Eye (tissue), 1 donor: ENCODE measurements at regions not wholly inside any gene's neighbourhood (a gene's known extent, or its start where the extent isn't known, plus 50 kb on each side); places are given as distances from the start of the nearest gene placed in this dataset.

Experiments
- DNase-seq: peaks from one replicate; pipeline ENCODE4 v3.0.0-alpha.2; 2015

- peak; percentile 78 for DNase-seq
These were observed 225.5 kb upstream of the POU2AF2 start for GRCh38 chr11:111019871-111020670.

DNA sequence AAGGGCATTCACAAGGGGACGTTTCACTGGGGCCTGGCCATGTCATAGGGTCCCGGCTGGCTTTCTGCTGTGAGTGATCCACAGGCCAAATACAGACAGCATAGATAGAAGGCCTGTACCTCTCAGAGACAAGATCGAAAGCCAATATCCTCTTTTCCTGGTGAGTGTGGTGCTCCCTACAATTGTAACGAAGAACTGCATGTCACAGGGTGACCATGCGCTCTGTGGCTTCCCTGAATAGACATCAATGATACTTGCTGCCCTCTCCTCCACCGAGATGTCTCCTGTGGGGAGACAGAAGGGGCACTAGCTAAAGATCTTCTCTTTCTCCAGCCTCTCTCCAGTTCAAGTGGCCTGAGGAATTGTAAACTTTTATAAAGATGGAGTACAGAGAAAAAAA is 226.1 kb upstream of the POU2AF2 start:
- DNase-seq = no peak

DNA sequence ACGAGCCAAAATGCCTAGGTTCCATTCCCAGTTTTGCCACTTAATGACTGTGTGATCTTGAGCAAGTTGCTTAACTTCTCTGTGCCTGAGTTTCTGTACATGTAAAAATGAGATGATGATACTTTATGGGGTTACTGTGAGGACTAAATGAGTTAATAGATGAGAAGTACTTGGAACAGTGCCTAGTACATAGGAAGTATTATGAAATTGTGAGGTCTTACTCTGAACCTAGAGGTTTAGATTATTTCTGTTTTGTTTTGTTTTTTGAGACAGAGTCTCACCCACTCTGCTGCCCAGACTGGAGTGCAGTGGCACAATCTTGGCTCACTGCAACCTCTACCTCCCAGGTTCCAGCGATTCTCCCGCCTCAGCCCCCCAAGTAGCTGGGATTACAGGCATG is 227.0 kb upstream of the POU2AF2 start:
- no peak for DNase-seq

DNA sequence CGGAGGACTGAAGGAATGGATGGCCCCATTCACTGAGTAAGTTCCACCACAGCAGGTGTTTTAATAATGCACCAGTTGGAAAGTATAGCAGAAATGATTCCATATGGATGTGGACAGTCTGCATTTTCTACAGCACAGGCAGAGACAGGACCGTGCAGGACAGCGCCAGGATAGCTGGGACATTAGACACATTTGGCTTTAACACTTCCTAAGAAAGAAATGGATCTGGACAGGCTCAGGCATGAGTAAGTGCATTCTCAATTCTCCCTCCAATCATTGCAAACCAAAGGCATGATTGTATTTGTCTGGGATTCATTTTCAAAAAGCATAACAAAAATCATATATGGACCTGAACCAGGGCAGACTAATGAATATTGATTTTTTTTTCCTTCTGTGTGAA is 233.0 kb upstream of the POU2AF2 start:
- DNase-seq = no peak

DNA sequence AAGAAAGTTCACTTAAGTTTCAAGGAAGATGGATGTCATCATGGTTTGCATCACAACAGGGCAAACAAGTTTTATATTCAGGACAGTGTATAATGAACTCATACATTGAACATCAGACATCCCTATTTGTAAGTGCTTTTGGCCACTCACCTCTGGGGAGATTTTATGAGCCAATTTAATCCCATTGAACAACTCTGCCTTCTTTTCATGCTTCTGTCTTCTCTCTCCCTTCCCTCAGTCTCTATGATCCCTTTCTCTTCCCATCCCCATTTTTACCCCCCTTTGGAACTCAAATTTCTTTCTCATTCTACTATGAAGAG is 234.3 kb upstream of the POU2AF2 start:
- no peak for DNase-seq

DNA sequence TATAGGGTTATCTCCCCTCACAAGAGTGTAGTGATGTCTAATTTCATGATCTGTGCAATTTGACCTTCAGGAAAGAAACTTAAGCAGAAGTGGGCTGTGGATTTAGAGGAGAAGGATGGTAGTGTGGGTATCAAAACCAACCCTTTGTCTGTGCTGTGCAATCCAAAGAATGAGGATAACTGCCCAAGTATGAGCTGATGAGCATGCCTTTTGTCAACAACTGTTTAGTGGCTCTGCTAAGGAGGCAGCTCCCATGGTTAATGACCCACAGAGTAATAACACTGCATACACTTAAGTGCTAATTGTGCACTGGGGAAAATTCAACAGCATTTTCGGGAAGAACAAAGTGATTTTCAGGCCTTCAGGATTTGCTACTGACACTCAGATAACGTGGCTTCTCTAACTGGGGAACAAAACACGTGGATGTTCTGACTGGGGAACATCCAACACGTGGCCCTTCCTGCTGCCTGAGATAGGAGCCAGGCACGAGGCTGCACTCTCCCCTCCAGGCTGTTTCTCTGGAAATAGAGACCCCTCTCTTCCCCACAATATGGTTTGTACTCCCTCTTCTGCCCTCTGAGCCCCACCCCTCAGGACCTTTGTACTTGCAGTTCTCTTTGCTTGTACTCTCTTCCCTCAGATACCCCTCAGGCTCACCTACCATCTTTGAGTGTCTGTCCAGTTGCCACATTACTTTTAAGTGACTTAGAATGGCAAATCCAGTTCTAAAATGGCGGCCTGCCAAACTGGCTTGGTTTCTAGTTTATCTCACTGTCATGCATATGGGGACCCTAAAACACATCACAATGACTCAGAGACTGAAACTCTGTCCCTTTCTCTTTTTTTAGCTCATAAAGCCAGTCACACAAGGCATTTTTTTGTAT is 234.9 kb upstream of the POU2AF2 start:
- DNase-seq = no peak

GRCh38 chr11:111006227-111006626 is 239.3 kb upstream of the POU2AF2 start:
- DNase-seq = no peak

- DNase-seq = peak; percentile 49
These were observed 243.4 kb upstream of the POU2AF2 start for GRCh38 chr11:111001986-111002611.

GRCh38 chr11:111001081-111001430 is 244.5 kb upstream of the POU2AF2 start:
- no peak for DNase-seq

GRCh38 chr11:111000400-111001080 is 245.0 kb upstream of the POU2AF2 start:
- DNase-seq = peak; percentile 77

GRCh38 chr11:110992481-110992880 is 253.0 kb upstream of the POU2AF2 start:
- no peak for DNase-seq

DNA sequence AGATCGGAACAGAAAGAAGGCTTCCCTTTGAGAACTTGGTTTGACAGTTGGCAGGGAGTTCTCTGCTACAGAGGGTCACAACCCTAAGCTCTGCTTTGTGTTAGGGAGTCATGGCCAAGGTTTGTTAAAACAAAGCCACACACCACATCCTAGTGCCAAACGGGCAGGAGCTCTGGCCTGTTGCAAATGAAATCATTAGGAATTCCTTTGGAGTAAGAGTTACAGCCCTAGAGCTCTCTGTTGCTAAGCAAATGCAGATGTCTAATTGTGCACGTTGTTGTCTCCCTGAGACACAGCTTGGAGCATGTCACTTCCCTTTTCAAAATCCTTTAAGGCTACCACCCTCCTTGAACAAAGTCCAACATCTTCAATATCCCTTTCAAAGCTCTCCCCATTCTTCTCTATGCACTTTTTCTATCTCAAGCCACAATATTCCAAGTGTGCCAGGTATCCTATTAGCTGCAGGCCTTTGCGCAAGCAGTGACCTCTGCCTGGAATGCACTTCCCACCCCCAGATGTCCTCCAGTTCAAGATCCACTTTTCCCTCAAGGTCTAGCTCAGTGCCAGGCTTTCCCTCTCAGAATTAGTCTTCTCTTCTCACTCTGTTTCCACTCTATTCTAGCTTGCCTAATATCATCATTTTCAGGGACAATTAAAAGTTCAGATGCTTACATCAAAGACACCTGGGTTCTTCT is 253.7 kb upstream of the POU2AF2 start:
- peak; percentile 52 for DNase-seq

DNA sequence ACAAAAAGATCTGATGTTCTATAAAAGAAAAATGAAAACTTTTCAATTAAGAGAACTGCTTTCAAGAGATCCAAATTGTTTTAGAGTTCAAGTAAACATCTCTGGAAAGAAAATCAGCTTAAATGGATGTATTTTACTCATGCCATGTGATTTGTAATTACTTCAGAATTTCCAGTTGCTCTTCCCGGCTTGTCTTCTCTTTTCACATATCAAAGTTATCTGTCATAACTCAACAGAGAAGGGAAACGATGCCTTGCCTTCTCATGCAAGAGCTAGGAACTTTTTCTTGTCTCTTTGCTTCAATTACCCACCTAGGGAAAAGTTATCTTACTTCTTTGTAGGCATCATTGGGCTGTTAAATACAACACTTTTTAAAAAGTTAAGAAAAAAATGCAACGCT is 255.2 kb upstream of the POU2AF2 start:
- no peak for DNase-seq

GRCh38 chr11:110989428-110990133 is 255.9 kb upstream of the POU2AF2 start:
- DNase-seq = no peak

GRCh38 chr11:110988671-110989070 is 256.9 kb upstream of the POU2AF2 start:
- no peak for DNase-seq

GRCh38 chr11:110986016-110986415 is 259.5 kb upstream of the POU2AF2 start:
- DNase-seq = no peak

GRCh38 chr11:110985547-110985946 is 260.0 kb upstream of the POU2AF2 start:
- no peak for DNase-seq

GRCh38 chr11:110984693-110985092 is 260.8 kb upstream of the POU2AF2 start:
- DNase-seq = no peak

DNA sequence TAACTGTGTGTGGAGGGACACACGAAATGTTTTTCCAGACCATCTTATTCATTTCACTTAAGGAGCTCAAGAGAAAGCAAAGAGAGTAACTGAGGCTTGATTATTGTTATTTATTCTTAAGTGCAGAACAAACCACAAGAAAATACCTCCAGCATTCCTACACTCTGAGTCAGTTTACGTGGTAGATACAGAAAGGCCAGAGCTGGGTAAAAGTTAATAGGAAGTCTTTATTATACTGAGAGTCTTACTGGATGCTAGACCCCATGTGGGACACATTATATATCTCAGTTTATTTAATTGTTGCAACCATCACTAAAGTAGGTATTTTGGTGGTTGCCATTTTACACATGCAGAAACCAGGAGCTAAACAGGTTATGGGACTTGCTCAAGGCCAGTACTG is 261.4 kb upstream of the POU2AF2 start:
- no peak for DNase-seq

DNA sequence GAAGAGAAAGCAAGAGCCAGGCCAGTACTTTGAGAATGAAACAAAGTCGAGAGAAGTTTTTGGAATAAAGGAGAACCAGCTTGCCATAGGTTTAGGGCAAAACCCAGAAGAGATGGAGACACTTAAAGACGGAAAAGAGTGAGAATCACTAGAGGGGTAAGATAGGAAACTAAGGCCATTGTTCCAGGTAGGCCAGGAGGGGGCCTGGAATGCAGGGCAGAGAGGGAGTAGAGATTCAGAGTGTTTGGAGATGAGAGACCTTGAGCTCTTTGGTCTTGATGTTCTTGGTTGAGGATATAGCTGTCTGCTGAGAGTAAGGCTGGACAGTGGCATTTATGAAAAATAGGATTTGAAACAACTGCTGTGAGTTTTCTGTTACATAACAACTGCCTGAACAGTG is 263.3 kb upstream of the POU2AF2 start:
- no peak for DNase-seq

DNA sequence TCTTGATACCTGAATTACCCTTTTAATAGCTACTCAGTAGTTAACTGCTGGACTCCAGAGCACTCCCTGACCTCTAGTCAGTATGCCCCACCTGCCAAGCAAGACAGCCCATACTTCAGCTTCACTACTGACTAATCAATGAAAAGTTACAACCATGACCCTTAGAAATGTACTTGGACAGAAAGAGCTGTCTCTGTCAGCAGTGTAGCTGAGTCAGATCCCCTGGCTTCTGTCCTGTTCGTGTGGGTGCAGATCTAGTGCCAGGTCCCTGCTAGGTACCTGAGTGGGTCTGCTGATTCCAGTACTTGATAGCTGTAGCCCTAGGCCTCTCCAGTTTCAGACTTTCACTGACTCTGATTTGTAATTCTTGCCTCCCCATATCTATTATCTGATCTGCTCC is 265.8 kb upstream of the POU2AF2 start:
- DNase-seq = no peak

DNA sequence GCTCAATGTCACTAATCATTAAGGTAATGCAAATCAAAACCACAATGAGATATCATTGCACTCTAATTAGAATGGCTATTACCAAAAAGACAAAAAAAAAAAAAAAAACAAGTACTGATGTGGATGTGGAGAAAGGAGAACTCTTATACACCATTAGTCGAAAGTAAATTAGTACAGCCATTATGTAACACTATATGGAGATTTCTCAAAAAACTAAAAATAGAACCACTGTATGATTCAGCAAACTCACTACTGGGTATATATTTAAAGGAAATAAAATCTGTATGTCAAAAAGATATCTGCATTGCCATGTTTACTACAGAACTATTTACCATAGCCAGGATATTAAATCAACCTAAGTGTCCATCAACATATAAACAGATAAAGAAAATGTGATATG is 265.4 kb upstream of the ARHGAP20 start:
- no peak for DNase-seq
